Colonic mucosa (tissue), 4 donors: ENCODE measurements at regions not wholly inside any gene's neighbourhood (a gene's known extent, or its start where the extent isn't known, plus 50 kb on each side); places are given as distances from the start of the nearest gene placed in this dataset.

Experiments used
- DNase-seq: peaks from one replicate; pipeline ENCODE4 v3.0.0-alpha.2; 2020
- H3K27ac ChIP-seq: fragments of 200-600 bp; one replicate; pipeline ENCODE4 v1.8.0; 2021
- H3K27me3 ChIP-seq: fragments of 200-600 bp; one replicate; pipeline ENCODE4 v1.8.0; 2021
- H3K36me3 ChIP-seq: fragments of 200-600 bp; one replicate; pipeline ENCODE4 v1.8.0; 2021
- H3K4me1 ChIP-seq: fragments of 200-600 bp; one replicate; pipeline ENCODE4 v1.8.0; 2021; ENCODE audit warnings: mild to moderate bottlenecking
- H3K4me3 ChIP-seq: fragments of 200-600 bp; one replicate; pipeline ENCODE4 v1.8.0; 2021
- H3K9ac ChIP-seq, 2 donors: one replicate each; pipeline ENCODE4 v1.7.0; 2013; ENCODE audit warnings: control low read depth in 2 of 2, low read depth in 2 of 2, low read length in 2 of 2
- H3K9me3 ChIP-seq: fragments of 200-600 bp; one replicate; pipeline ENCODE4 v1.8.0; 2021
- intact Hi-C: fragments of 100-400 bp; cut with DNase I; formaldehyde crosslinking; loops from one replicate; pipeline ENCODE4 v1.14.1; 2022
- TF ChIP-seq, protein P1 (sequence below): fragments of 200-600 bp; IDR thresholded peaks from one replicate; pipeline ENCODE4 v1.8.0; 2022; ENCODE audit warnings: antibody characterized with exemption, mild to moderate bottlenecking
- donor health status: healthy.
- donor health status: DM: no; HTN: no; CAD: no.
- donor health status: DM: no; HTN: no; CAD: no.

DNA sequence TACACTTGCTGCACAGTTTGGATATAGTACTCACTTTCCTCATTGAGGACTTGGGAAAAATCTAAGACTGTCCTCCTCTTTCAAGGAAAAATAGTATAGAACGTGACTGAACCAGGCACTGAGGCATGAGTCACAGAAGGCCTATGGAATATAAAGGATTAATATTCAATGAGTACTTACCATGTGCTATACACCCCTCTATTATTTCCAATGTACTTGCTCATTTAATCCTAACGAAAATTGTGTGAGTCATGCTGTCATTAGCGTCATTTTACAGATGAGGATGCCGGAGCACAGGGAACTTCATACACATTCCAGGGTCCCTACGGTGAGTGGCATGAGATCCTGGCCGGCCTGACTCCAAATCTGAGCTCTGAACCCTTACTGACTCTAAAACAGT lies 2136.2 kb upstream of the TENM3 start:
- intact Hi-C loops = no loop called here
- Histone ChIP-seq H3K4me1 (no peaks in the 10 kb centered on the region), H3K4me3 (no peak overlapping the region), H3K27ac (no peak overlapping the region), H3K9ac (no peak overlapping the region), H3K9me3 (no peaks in the 10 kb centered on the region), H3K27me3 (no peaks in the 10 kb centered on the region), H3K36me3 (no peaks in the 10 kb centered on the region)
- DNase-seq = no peak
- TF ChIP-seq, protein P1, sequence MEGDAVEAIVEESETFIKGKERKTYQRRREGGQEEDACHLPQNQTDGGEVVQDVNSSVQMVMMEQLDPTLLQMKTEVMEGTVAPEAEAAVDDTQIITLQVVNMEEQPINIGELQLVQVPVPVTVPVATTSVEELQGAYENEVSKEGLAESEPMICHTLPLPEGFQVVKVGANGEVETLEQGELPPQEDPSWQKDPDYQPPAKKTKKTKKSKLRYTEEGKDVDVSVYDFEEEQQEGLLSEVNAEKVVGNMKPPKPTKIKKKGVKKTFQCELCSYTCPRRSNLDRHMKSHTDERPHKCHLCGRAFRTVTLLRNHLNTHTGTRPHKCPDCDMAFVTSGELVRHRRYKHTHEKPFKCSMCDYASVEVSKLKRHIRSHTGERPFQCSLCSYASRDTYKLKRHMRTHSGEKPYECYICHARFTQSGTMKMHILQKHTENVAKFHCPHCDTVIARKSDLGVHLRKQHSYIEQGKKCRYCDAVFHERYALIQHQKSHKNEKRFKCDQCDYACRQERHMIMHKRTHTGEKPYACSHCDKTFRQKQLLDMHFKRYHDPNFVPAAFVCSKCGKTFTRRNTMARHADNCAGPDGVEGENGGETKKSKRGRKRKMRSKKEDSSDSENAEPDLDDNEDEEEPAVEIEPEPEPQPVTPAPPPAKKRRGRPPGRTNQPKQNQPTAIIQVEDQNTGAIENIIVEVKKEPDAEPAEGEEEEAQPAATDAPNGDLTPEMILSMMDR = no peak

DNA sequence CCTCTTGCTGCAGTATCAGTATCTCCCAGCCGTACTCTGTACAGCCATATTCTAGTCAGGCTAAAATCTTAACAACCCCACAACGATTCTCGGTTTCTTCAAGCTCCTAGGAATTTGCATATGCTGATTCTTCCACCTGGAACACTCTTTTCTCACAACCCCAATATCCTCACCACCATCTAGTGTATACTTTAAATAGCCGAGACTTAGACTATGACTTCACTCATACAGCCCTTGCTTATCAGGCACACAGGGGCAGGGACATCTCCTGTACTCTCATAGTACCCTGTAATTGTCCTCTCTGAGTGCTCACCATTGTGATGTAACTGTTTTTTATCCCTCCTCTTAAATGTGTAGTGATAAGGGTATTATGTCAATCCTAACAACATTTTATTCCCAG lies 2126.4 kb upstream of the TENM3 start:
- intact Hi-C loops = no loop called here
- Histone ChIP-seq H3K9ac (no peak overlapping the region), H3K4me1 (no peaks in the 10 kb centered on the region), H3K4me3 (no peak overlapping the region), H3K9me3 (no peaks in the 10 kb centered on the region), H3K36me3 (no peaks in the 10 kb centered on the region), H3K27ac (no peak overlapping the region), H3K27me3 (no peaks in the 10 kb centered on the region)
- DNase-seq = no peak
- TF ChIP-seq, protein P1 = no peak

DNA sequence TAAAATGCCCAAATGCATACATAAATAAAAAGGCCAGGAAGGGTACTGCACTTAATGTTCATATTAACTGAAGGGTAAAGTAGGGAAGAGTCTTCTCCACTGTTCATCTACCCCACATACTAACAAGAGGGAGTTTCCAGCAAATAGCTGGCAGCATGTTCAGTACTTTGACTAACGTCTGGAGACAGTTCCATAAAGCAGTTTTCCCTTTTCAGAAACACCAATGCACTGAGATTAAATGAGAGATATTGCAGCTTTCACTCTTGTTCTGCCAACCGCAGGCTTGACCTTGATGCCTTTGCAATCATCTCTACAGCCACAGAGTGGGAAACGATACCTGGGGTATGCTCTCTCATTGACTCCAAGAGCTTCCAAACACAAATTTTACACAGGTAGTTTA lies 2123.1 kb upstream of the TENM3 start:
- TF ChIP-seq, protein P1 = no peak
- Histone ChIP-seq H3K36me3 (no peaks in the 10 kb centered on the region), H3K9me3 (no peaks in the 10 kb centered on the region), H3K27ac (no peak overlapping the region), H3K27me3 (no peaks in the 10 kb centered on the region), H3K9ac (no peak overlapping the region), H3K4me1 (no peaks in the 10 kb centered on the region), H3K4me3 (no peak overlapping the region)
- no peak for DNase-seq
- intact Hi-C loops = no loop called here

DNA sequence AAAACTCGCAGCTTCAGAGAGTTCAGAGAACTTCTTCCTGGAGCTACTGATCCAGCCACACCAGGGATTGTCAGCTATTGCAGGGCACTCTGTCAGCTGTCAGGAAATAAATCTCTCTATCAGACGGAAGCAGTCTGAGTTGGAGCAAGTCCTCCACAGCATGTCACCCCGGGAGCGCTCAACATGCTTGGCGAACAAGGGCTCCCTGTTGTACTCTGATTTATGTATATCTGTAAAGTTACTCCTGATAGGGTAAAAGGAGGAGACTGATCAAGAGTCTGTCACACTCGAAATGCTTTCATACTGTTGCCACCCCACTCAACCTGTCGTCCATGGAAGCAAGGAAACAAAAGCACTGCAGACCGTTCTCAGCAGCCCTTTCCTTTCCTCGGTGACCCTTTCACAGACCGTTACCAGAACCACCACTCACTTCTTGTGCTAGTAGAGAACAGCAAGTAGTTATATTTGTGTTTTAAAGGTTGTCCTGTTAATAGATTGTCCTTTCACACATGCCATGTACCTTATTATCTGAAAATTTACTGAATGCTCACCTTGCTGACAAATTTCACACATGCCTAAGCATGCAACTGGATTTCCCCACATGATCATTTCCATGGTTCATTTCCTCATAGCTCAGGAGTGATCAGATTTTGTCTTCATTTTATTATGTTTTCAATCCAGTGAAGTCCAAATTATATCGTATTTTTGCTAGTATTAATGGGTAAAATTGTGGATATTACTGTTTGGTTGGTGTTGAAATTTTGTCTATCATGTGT lies 2108.9 kb upstream of the TENM3 start:
- Histone ChIP-seq H3K27me3 (no peaks in the 10 kb centered on the region), H3K9me3 (no peaks in the 10 kb centered on the region), H3K27ac (no peak overlapping the region), H3K9ac (no peak overlapping the region), H3K4me3 (no peak overlapping the region), H3K36me3 (no peaks in the 10 kb centered on the region), H3K4me1 (no peaks in the 10 kb centered on the region)
- DNase-seq = peak; percentile 33
- TF ChIP-seq, protein P1 = no peak
- intact Hi-C loops = no loop called here

DNA sequence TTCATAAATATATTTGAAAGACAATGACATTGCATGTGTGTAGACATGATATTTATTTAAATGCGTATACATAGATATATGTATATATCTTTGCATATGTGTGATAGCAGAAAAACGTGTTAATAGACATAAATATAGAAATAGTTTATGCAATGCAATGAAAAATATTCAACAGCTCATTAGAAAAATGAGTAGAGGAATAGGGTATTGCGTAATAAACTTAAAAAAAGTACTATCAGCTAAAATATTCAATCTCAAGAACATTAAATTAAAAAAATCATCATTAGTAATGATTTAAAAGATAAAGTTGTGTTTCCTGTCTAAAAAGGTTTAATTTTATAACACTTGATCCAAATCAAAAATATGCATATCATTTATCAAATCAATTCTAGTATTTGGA lies 2101.5 kb upstream of the TENM3 start:
- Histone ChIP-seq H3K27me3 (no peaks in the 10 kb centered on the region), H3K4me3 (no peak overlapping the region), H3K36me3 (no peaks in the 10 kb centered on the region), H3K9ac (no peak overlapping the region), H3K27ac (no peak overlapping the region), H3K4me1 (no peaks in the 10 kb centered on the region), H3K9me3 (no peaks in the 10 kb centered on the region)
- TF ChIP-seq, protein P1 = no peak
- DNase-seq = no peak
- intact Hi-C loops = no loop called here
